Gastroesophageal sphincter (tissue), 3 donors: ENCODE measurements at regions not wholly inside any gene's neighbourhood (a gene's known extent, or its start where the extent isn't known, plus 50 kb on each side); places are given as distances from the start of the nearest gene placed in this dataset.

Experiments
- CTCF ChIP-seq, 4 experiments: fragments of 200-600 bp in 2 of 4; fragments of 450-650 bp in 2 of 4; sonication (generic) in 1 of 4; IDR thresholded peaks; one replicate each; pipeline ENCODE4 v1.5.1; 2017 to 2019; ENCODE audit warnings: antibody characterized with exemption in 4 of 4, mild to moderate bottlenecking in 2 of 4, moderate library complexity in 2 of 4
- POLR2A ChIP-seq, 2 donors: fragments of 450-650 bp; IDR thresholded peaks; one replicate each; pipeline ENCODE4 v1.6.1; 2017; ENCODE audit warnings: antibody characterized with exemption in 2 of 2, mild to moderate bottlenecking in 2 of 2, moderate library complexity in 1 of 2
- POLR2AphosphoS5 ChIP-seq: sonication (generic); formaldehyde crosslinking; IDR thresholded peaks from one replicate; pipeline ENCODE4 v1.6.1; 2017; ENCODE audit warnings: antibody characterized with exemption

GRCh38 chr9:747567-747966 lies 93.9 kb upstream of the DMRT1 start:
- no peak for TF ChIP-seq CTCF (IDR thresholded peaks at IDR 0.05)
- no peak for TF ChIP-seq POLR2AphosphoS5
- no peak for TF ChIP-seq POLR2A (IDR thresholded peaks at IDR 0.05)
